Neural progenitor cell (in vitro differentiated cells): ENCODE measurements at regions not wholly inside any gene's neighbourhood (a gene's known extent, or its start where the extent isn't known, plus 50 kb on each side); places are given as distances from the start of the nearest gene placed in this dataset.

ENCODE experiments used
- EZH2phosphoT487 ChIP-seq: fragments of 200-600 bp; sonication (generic); IDR thresholded peaks from 2 replicates; pipeline ENCODE4 v1.6.1; 2017; ENCODE audit warnings: antibody characterized with exemption
- TF ChIP-seq, protein P1 (sequence below): fragments of 200-600 bp; sonication (generic); IDR thresholded peaks from 2 replicates; pipeline ENCODE4 v1.5.1; 2017; ENCODE audit warnings: antibody characterized with exemption, mild to moderate bottlenecking

DNA sequence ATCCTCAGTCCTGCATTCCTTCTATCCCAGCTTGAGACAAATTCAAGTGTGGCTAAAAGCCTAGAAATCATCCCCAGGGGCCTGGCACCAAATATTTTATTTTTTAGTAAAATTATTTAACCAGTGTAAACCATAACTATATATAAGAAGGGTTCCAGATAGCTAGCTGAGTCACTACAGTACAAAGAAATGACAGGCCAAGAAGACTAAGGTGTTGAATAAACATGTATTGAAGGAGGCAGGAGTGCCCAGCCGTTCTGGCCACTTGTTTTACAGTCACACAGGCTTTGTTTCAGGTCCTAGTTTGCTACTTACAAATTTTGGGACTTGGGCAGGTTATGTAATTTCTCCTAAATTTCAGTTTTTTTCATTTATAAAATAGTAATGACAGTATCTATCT, 225.9 kb upstream of the PITX2 start:
- TF ChIP-seq, protein P1, sequence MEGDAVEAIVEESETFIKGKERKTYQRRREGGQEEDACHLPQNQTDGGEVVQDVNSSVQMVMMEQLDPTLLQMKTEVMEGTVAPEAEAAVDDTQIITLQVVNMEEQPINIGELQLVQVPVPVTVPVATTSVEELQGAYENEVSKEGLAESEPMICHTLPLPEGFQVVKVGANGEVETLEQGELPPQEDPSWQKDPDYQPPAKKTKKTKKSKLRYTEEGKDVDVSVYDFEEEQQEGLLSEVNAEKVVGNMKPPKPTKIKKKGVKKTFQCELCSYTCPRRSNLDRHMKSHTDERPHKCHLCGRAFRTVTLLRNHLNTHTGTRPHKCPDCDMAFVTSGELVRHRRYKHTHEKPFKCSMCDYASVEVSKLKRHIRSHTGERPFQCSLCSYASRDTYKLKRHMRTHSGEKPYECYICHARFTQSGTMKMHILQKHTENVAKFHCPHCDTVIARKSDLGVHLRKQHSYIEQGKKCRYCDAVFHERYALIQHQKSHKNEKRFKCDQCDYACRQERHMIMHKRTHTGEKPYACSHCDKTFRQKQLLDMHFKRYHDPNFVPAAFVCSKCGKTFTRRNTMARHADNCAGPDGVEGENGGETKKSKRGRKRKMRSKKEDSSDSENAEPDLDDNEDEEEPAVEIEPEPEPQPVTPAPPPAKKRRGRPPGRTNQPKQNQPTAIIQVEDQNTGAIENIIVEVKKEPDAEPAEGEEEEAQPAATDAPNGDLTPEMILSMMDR: no peak
- TF ChIP-seq EZH2phosphoT487: no peak
